ENCODE measurements at regions not wholly inside any gene's neighbourhood (a gene's known extent, or its start where the extent isn't known, plus 50 kb on each side); places are given as distances from the start of the nearest gene placed in this dataset.

DNA sequence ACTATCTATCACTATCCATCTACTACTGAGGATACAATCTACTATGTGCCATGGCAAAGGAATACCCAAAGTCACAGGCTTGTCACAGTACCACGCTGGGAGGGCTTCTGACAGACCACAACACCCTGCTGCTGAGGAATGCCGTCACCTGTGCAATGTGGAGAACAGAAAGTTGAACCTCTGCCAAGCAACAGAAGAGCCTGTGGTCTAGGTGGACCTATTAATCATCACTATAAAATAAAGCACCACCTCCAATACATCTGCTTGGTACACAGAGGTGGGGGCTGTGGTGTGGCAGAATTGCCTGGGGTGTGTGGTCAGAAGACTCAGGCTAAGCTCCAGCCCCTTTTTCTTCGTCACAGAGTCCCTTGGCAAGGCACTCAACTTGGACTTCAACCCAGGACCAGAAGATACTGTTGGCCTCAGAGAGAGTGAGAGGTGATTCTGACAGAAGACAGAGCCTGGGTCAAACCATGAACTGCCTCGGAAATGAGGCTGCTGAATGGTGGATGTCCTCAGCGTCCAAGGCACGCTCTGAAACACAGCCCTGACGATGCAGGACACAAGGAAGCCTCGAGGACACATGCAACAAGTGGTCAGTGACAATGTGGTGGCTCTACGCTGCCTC is 189.4 kb upstream of the CHRNA7 start:
- no peak for DNase-seq

DNA sequence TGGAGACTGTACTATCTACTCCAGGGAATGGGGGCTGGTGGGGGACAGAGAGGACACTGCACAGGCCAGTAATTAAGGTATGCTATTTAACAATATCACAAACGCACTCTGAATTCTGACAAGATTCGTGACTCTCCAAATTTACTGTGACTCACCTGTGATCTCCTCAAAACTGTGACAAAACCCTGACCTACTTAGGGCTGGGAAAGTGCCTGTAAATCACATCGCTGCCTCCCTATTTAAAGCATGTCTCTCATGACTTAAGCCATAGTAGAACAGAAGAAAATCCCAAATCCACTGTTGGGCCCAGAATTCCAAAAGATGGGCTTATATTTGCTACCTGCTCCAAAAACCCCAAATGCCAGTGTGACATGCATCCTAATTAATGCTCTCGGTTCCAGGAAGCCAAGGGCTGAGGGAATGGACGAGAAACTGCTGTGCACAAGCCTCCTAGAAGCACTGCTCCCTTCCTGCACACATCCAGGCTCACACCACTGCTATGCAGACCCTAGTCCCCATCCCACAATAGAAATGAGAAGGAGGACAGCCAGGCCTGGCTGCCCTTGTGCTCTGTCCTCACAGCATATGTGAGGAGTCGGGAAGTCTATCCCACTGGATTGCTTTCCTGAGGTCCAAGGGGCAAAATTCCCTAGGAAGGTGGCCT is 187.7 kb upstream of the CHRNA7 start:
- no peak for DNase-seq

DNA sequence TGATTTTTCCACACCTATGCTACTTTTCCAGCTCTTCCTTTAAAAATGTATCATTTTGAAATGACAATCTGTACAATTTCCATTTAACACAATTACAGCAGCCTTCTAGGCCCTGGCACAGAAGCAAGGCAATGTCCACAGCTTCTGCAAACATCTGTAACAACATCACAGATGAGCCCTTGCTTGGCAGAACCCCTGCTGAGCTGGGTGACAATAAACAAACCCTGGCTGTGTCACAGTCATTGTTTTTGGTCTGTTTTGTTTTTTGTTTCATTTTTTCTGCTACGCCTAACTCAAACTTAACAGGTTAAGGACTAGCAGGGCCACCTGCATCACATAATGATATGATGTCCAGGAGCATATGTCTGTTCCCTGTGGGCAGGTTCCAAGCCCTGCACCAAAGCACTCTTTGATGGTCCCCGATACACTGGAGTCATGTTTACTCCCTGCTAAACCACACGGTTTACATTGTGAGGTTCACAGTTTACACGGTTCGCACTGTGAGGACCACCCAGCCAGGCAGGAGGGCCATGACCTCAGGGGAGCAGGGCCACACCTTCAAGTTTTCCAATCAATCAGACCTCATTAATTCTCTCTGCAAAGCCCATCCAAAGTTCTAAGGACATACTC is 186.8 kb upstream of the CHRNA7 start:
- DNase-seq = no peak

DNA sequence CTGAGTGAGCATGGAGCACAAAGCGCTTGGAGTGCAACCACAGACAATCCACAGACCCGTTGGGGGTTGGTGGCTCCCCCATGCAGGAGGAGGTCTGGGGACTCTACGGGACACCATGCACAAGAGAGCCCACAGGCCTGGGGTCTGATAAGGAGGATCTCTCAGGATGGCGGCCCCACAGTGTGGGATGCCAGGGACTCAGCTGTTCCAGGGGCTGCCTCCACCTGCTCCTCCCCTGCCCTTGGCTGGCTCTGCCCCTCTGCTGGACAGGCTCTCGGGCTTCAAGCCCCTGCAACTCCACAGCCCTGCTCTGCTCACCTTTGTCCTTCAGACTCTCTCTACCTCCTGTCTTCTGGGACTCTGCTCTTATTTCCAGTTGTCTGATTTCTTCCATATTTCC is 184.5 kb upstream of the CHRNA7 start:
- DNase-seq = no peak

DNA sequence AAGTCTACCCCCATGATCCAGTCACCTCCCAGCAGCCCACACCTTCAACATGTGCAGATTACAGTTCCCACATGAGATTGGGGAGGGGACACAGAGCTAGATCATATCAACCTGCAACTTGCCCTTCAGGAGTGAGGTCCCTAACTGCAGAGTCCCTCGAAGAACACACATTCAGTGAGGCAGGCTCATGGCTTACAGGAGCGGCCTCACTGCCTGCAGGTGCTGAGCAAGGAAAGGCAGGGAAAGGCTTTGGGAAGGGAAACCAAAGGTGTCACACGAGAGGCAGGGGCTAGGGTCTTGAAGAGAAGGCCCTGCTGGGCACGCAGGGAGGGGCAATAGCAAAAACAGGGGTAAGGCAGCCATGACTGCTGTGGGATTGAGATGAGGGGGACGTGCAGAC is 182.4 kb upstream of the CHRNA7 start:
- DNase-seq = no peak

DNA sequence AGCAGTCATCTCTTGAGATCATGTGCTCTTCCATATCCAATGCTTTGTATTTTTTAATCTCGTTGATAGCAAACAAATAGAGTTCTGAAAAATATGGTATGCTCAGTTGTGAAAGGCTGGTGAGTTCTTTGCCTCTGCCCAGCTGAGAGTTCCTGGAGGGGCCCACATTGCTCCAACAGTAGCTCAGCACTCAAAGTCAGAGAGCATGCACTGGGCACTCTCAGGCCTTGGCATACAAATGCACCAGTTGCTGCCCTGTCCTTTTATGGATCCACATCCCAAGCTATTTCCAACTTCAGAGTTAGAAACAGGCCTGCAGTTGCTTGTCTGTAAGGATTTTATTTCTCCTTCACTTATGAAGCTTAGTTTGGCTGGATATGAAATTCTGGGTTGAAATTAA is 181.7 kb upstream of the CHRNA7 start:
- DNase-seq = no peak

DNA sequence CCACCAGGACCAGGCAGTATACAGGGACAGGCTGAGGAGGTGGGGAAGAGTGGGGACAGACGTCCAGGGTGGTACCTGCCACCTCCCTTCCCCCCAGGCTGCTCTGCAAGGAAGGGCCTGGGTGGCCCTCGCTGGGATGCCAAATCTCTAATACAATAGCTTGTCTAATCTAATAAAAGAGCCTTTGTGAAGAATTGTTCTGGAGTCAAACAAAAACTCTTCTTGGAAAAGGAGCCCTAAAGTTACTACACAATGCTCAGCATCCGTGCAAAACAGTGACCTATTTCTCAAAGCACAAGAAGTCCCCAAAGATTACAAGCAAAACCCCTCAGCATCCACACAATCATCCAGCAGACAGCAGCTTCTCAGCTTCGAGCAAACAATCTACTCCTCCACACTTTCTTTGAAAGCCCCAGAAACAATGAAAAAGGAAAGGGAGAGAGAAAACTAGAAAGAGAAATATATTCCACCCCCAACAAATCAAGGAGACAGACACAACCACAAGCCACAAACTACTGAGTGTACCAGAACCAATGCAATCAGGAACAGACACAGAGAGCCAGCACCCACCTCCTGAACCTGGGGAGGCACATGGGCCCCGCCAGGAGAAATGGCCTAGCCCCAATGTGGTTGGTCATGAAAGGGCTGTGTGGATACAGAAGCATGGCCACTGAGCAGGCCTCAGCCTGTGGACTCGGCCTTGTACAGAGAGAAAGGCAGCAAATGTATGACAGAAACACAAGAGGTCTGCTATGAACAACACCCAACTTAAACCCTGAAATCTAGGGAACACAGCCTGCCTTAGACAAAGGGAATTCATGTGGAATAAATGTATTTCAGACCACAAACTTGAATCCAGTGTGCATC is 177.1 kb upstream of the CHRNA7 start:
- no peak for DNase-seq

DNA sequence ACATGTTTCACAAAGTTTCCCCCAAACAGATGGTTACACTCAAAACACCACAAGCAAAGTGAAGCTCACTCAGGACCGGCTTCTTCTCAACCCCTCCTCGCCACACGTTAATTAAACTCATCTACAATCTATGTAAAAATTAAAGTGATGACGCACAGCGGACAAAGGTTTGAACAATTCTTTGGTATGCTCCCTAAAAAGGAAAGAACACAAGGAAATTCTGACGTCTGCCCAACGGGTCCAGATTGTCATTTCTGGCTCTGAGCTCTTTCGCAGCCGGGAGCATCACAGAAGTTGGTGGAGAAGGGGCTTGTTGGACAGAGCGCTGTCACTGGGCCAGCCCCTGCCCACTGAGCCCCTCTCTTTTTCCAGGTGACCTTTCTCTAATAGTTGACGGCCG is 173.7 kb upstream of the CHRNA7 start:
- DNase-seq = no peak

DNA sequence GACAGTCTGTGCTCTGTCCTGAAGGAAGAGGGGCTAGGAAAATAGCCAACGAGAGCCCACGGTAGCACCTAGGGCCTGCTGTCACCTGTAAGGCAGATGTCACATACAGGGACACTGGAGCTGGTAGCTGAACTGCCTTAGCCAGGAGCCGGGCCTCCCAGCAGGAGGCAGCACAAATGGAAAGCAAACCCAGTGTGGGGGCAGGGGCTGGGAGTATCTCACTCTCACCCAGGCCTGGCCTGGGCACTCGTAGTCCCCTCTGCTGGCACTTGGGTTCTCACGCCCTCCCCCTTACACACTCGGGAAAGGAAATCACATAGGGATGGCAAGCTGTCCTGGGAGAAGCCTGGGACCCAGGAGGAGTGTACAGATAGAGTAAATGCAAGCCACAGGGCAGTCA is 173.1 kb upstream of the CHRNA7 start:
- no peak for DNase-seq

DNA sequence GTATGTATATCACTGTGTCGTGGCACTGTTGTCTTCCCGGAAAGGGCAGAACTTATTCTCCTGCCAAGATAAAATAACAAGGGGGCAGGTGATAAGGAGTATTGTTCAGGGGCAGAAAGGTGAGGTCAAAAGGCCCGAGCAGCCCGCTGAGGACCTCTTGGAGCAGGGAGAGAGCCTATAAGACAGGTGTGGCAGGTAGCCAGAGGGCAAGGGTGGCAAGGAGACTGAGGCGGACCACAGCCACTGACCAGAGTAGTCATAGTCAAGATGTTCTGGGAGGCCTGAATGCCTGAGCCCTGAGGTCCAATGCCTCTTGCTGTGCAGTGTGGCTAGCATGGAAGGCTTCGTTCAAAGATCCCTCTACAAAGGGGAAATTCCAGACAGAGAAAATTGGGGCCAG is 172.3 kb upstream of the CHRNA7 start:
- DNase-seq = no peak

DNA sequence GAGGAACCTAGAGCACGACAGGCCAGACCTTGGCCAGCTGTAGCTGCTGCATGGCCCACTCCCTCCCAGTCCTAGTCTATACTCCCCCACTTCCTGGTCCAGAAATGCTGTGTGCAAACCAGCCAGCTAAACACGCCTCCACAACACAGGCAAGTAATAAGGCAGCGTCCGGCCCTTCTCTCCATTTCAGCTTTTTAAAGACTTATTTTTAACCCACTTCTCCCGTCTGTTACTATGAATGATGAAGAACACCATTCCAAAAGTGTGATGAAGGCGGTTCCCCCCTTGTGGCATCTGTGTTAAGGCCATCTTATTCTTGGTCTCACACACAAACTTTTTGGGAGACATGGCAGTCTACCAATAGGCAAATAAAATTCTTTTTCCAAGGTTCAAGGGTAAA is 164.1 kb upstream of the CHRNA7 start:
- DNase-seq = no peak

DNA sequence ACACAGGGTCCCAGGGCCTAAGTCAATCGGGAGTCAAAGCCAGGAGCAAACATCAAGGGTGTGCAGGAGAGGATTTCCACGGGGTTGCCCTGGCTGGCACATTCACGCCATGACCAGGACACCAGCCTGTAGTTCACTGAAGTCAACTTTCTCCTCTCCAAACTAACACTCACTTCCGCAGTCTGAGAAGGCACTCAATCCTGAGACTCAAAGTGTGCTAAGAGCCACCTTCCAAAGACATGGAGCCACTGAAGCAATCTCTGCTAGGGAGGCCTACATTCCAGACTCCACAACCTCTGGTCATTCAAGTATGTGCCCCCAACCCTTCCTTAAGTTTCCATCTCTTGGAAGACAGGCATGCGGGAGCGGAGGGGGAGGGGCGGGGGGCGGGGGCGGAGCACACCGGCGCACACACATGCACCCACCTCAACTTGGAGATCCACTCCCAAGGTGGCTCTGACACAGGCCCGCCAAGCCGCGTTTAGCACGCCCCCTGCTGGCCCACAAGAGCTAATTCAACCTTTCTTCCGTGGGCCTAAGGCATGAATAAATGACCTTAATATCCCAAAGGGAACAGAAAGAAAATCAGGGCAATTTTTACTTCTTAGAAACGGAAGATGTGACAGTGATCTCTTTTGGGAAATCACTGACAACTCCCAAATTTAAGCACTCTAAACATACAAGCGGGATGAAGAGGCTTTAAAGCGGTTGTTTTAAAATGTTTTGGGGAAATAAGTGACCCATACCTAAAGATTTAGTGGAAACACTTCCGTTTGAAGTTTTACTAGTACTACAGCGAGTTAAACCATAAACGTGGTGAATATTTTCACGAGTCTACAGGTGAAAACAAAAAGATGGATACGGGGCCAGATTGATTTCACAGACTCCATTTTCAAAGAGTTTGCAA is 162.5 kb upstream of the CHRNA7 start:
- peak; percentile 48 for DNase-seq

DNA sequence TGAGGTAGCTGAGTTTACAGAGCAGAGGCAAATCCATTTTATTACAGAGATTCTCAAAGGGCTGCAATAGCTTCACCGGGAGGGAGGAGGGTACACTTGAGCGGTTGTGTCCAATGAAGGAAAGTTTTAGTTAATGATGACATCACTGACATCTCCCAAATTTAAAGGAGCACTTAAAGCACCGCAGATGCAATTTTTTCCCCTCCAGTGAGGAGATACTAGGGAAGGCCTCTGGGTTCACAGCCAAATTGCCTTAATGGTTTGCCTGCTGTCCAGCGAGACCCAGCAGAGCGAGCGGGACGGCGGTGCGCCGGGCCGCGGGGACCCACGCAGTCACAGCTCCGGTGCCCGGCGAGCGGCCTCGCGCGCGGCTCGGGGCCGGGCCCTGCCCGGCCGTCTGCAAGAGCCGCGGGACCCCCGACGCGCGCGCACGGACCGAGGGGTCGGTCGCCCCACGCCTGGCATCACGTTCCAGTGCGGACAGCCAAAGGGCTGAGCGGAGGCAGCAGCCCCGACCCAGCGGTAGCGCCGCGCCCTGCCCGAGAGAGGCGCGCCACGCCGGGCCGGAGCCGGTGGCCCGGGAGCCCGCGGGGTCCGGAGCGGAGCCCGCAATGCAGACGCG is 160.5 kb upstream of the CHRNA7 start:
- DNase-seq = peak; percentile 3

DNA sequence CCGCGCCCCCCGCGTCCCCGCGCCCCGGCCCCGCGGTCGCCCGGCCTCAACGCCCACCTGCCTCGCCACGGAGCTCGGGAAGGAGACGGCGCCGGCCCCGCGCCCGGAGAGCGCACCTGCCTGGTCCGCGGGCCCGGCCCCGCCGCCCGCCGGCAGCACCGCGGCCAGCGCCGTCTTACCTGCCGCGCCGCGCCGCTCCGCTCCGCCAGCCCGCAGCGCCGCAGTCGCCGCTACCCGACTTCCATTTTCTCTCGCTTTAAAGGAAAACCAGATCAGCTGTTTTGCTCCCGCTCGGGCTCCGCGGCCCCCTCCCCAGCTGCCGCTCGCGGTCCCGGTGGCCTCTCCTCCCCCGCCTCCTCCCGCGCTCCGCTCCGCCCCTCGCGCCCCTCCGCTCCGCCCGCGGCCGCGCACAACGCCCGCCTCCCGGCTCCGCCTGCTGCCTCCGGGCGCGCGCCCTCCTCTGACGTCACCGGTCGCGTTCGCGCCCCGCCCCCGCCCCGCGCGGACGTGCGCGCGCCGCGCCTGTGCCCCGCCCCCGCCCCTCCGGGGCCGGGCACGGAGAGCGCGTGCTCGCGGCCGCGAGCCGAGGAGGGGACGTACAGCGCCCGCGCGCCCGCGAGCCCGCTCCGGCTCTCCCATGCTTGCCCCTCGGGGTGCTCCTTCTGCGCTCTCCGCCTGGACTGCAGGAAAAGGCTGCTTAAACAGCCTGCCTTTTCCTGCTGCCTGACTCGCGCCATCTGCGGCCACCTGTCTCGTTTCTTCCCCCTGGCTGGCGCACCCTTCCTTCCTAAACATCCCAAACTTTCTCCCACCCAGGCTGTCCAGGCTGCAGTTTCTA is 159.8 kb upstream of the CHRNA7 start, which contains the start of gene OTUD7A:
OTUD7A (minus strand) TSS at position 346 of the 838 bp plus-strand sequence.
- peak; percentile 79 for DNase-seq

DNA sequence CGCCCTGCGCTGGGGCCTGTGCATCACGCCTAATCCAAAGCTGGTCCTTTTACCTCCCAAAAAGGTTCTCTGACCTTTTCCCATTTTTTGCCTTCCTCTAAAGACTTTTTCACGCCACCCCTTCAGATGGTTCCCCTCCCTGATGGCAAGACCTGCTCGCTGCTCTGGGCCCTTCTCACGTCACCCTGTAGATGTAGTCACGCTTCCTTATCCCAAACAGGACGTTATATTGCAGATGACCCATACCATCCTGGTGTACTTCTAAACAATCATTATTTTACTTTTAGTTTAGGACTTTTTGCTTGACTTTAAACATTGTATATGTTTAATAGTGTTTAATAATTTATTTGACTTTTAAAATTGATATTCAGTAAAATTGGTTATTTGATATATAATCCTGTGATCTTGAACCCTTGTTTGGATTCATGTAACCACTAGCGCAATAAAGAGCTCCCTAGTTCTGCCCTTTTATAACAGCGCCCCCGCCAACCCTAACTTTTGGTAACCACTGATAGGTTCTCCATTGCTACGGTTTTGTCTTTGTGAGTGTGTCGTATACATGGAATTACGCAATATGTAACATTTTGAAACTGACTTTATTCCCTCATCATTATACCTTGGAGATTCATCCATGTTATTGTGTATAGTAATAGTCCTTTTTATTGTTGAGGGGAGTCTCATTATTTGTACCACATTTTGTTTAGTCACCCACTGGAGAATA is 159.0 kb upstream of the CHRNA7 start:
- DNase-seq = no peak

DNA sequence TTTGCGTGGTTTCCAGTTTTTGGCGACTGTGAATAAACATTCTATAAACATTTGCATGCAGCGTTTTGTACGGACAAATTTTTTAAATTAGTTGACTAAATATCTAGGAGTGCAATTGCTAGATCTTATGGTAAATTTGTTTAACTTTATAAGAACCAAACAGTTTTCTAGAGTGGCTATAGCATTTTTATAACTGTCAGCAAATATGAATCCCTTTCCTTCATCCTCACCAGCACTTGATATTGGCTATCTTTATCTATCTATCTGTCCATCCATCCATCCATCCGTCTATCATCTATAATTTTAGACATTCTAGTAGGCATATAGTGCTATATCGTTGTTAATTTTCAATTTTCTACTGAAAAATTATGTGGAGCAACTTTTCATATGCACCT is 158.4 kb upstream of the CHRNA7 start:
- DNase-seq = no peak

DNA sequence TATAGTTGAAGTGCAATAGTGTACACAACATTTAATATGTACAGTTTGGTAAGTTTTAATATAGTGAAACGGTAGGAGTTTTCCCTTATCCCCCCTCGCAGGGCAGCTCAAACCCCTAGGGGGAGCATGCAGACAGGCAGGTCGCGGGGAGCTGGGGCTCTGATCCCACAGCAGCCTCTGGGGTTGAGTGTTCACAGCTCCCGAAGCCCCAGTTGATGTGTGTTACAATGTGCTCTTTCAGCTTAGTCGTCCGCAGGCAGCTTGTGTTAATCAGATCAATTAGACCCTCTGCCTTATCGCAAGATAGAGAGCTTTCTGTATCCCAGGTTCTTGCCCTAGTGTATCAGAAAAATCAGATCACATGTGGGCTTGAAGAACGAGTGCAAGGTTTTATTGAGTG is 143.1 kb upstream of the CHRNA7 start:
- DNase-seq = no peak

DNA sequence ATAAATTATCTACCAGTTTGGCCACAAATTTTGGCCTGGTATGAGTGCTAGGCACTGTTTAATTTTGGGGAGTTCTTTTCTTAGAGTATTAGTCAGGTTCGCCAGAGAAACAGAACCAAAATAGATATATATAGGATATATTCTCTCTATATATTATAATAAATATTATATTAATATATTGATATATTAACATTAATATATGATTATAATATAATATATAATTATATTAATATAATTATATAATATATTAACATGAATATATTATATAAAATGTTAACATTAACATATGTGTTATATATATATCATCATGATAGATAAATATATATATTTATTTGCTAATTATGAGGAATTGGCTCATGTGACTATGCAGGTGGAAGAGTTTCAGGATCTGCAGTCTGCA is 137.8 kb upstream of the CHRNA7 start:
- DNase-seq = no peak

DNA sequence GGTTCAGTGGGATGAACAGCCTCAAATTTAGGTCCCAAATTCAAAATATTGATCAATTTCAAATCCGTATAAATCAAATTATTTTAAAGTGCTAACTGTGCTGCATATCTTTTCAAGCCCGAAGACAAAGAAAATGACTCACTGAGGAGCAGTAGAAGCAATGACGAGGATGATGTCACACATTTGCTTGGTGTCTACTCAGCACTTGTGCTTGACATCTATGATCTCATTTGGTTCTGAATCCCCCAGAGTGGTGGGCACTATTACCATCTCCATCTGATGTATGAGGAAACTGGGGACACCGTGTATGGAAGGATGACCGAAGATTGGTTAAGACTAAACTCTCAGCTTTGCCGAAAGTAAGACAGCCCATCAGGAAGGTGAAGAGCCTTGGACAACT is 136.5 kb upstream of the CHRNA7 start:
- no peak for DNase-seq

DNA sequence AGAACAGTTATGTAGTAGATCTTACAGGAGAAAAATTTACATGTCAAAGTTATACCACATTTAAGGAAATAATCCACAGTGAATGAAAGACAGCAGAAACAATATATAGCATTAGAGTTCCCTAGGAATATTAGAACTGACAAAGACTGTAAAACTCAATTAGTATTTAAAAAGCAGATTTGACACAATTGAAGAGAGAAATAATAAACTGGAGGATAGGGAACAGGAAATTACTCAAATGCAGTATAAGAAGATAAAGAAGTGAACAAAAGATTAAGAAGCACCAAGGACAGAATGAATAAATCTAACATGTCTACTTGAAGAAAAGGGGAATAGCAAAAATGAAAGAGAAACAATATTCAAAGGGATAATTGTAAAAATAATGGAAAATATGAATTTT is 132.6 kb upstream of the CHRNA7 start:
- DNase-seq = no peak

Data from fibroblast of skin of back (primary cell).